ENCODE measurements at regions not wholly inside any gene's neighbourhood (a gene's known extent, or its start where the extent isn't known, plus 50 kb on each side); places are given as distances from the start of the nearest gene placed in this dataset.
"Not testable (repeated sequence)": the region's sequence is repeated elsewhere in the genome, so short reads cannot be mapped to it uniquely, and the experiment has no call there.

GRCh38 chr9:41771693-41772092, 357.5 kb downstream of the CNTNAP3B start:
- H3K27ac ChIP-seq (ENCODE audit: insufficient read depth in 1 of 2, low read depth in 1 of 2, low read length in 2 of 2, poor library complexity in 1 of 2, severe bottlenecking in 2 of 2); H3K9me3 ChIP-seq (ENCODE audit: control extremely low read depth in 1 of 5, control insufficient read depth in 4 of 5, insufficient read depth in 2 of 5, low read depth in 1 of 5, low read length in 4 of 5); DNase-seq; H3K27me3 ChIP-seq (replicated peaks in 2 of 5; ENCODE audit: control insufficient read depth in 4 of 5, insufficient read depth in 5 of 5, low read length in 4 of 5); H3K36me3 ChIP-seq (ENCODE audit: control insufficient read depth in 4 of 4, insufficient read depth in 4 of 4, low read length in 3 of 4); H3K4me1 ChIP-seq (ENCODE audit: control extremely low read depth in 1 of 4, control insufficient read depth in 4 of 4, insufficient read depth in 4 of 4, low read length in 3 of 4); POLR2A ChIA-PET; H3K4me3 ChIP-seq (ENCODE audit: control insufficient read depth in 1 of 7, extremely low read depth in 1 of 7, insufficient read depth in 4 of 7, low read depth in 2 of 7, low read length in 6 of 7); CTCF ChIA-PET: not testable (repeated sequence)
- no CpG with 5 or more reads among the region's 12 CpGs for WGBS (ENCODE audit: insufficient coverage)

GRCh38 chr9:41754822-41755221, 374.4 kb downstream of the CNTNAP3B start:
- WGBS (ENCODE audit: insufficient coverage) = no CpG with 5 or more reads among the region's 9 CpGs
- H3K27ac ChIP-seq (ENCODE audit: insufficient read depth in 1 of 2, low read depth in 1 of 2, low read length in 2 of 2, poor library complexity in 1 of 2, severe bottlenecking in 2 of 2); POLR2A ChIA-PET; H3K9me3 ChIP-seq (ENCODE audit: control extremely low read depth in 1 of 5, control insufficient read depth in 4 of 5, insufficient read depth in 2 of 5, low read depth in 1 of 5, low read length in 4 of 5); H3K36me3 ChIP-seq (ENCODE audit: control insufficient read depth in 4 of 4, insufficient read depth in 4 of 4, low read length in 3 of 4); CTCF ChIA-PET; DNase-seq; H3K4me3 ChIP-seq (ENCODE audit: control insufficient read depth in 1 of 7, extremely low read depth in 1 of 7, insufficient read depth in 4 of 7, low read depth in 2 of 7, low read length in 6 of 7); H3K27me3 ChIP-seq (replicated peaks in 2 of 5; ENCODE audit: control insufficient read depth in 4 of 5, insufficient read depth in 5 of 5, low read length in 4 of 5); H3K4me1 ChIP-seq (ENCODE audit: control extremely low read depth in 1 of 4, control insufficient read depth in 4 of 4, insufficient read depth in 4 of 4, low read length in 3 of 4): not testable (repeated sequence)

GRCh38 chr9:41754403-41754802, 374.8 kb downstream of the CNTNAP3B start:
- H3K36me3 ChIP-seq (ENCODE audit: control insufficient read depth in 4 of 4, insufficient read depth in 4 of 4, low read length in 3 of 4); POLR2A ChIA-PET: not testable (repeated sequence)
- WGBS (ENCODE audit: insufficient coverage) = 100% methylated on average over 2 of the region's 15 CpGs

GRCh38 chr9:41741897-41742296, 387.3 kb downstream of the CNTNAP3B start:
- DNase-seq; CTCF ChIA-PET; H3K4me1 ChIP-seq (ENCODE audit: control extremely low read depth in 1 of 4, control insufficient read depth in 4 of 4, insufficient read depth in 4 of 4, low read length in 3 of 4); H3K27me3 ChIP-seq (replicated peaks in 2 of 5; ENCODE audit: control insufficient read depth in 4 of 5, insufficient read depth in 5 of 5, low read length in 4 of 5); H3K9me3 ChIP-seq (ENCODE audit: control extremely low read depth in 1 of 5, control insufficient read depth in 4 of 5, insufficient read depth in 2 of 5, low read depth in 1 of 5, low read length in 4 of 5); H3K27ac ChIP-seq (ENCODE audit: insufficient read depth in 1 of 2, low read depth in 1 of 2, low read length in 2 of 2, poor library complexity in 1 of 2, severe bottlenecking in 2 of 2); POLR2A ChIA-PET; H3K4me3 ChIP-seq (ENCODE audit: control insufficient read depth in 1 of 7, extremely low read depth in 1 of 7, insufficient read depth in 4 of 7, low read depth in 2 of 7, low read length in 6 of 7); H3K36me3 ChIP-seq (ENCODE audit: control insufficient read depth in 4 of 4, insufficient read depth in 4 of 4, low read length in 3 of 4): not testable (repeated sequence)
- WGBS (ENCODE audit: insufficient coverage) = no CpG with 5 or more reads among the region's 16 CpGs

More at GRCh38 chr9:41754403-41754802, 374.8 kb downstream of the CNTNAP3B start:
- H3K27me3 ChIP-seq (replicated peaks in 2 of 5; ENCODE audit: control insufficient read depth in 4 of 5, insufficient read depth in 5 of 5, low read length in 4 of 5); H3K27ac ChIP-seq (ENCODE audit: insufficient read depth in 1 of 2, low read depth in 1 of 2, low read length in 2 of 2, poor library complexity in 1 of 2, severe bottlenecking in 2 of 2); DNase-seq; H3K4me3 ChIP-seq (ENCODE audit: control insufficient read depth in 1 of 7, extremely low read depth in 1 of 7, insufficient read depth in 4 of 7, low read depth in 2 of 7, low read length in 6 of 7); H3K4me1 ChIP-seq (ENCODE audit: control extremely low read depth in 1 of 4, control insufficient read depth in 4 of 4, insufficient read depth in 4 of 4, low read length in 3 of 4); H3K9me3 ChIP-seq (ENCODE audit: control extremely low read depth in 1 of 5, control insufficient read depth in 4 of 5, insufficient read depth in 2 of 5, low read depth in 1 of 5, low read length in 4 of 5); CTCF ChIA-PET: not testable (repeated sequence)

GRCh38 chr9:41741173-41741572, 388.1 kb downstream of the CNTNAP3B start:
- H3K4me3 ChIP-seq (ENCODE audit: control insufficient read depth in 1 of 7, extremely low read depth in 1 of 7, insufficient read depth in 4 of 7, low read depth in 2 of 7, low read length in 6 of 7); H3K27ac ChIP-seq (ENCODE audit: insufficient read depth in 1 of 2, low read depth in 1 of 2, low read length in 2 of 2, poor library complexity in 1 of 2, severe bottlenecking in 2 of 2); DNase-seq; POLR2A ChIA-PET; H3K36me3 ChIP-seq (ENCODE audit: control insufficient read depth in 4 of 4, insufficient read depth in 4 of 4, low read length in 3 of 4); H3K4me1 ChIP-seq (ENCODE audit: control extremely low read depth in 1 of 4, control insufficient read depth in 4 of 4, insufficient read depth in 4 of 4, low read length in 3 of 4); H3K9me3 ChIP-seq (ENCODE audit: control extremely low read depth in 1 of 5, control insufficient read depth in 4 of 5, insufficient read depth in 2 of 5, low read depth in 1 of 5, low read length in 4 of 5); H3K27me3 ChIP-seq (replicated peaks in 2 of 5; ENCODE audit: control insufficient read depth in 4 of 5, insufficient read depth in 5 of 5, low read length in 4 of 5); CTCF ChIA-PET: not testable (repeated sequence)
- 40% methylated on average over 1 of the region's 5 CpGs for WGBS (ENCODE audit: insufficient coverage)

- DNase-seq; CTCF ChIA-PET; H3K9me3 ChIP-seq (ENCODE audit: control extremely low read depth in 1 of 5, control insufficient read depth in 4 of 5, insufficient read depth in 2 of 5, low read depth in 1 of 5, low read length in 4 of 5); H3K36me3 ChIP-seq (ENCODE audit: control insufficient read depth in 4 of 4, insufficient read depth in 4 of 4, low read length in 3 of 4); H3K4me3 ChIP-seq (ENCODE audit: control insufficient read depth in 1 of 7, extremely low read depth in 1 of 7, insufficient read depth in 4 of 7, low read depth in 2 of 7, low read length in 6 of 7); POLR2A ChIA-PET; H3K27me3 ChIP-seq (replicated peaks in 2 of 5; ENCODE audit: control insufficient read depth in 4 of 5, insufficient read depth in 5 of 5, low read length in 4 of 5); H3K27ac ChIP-seq (ENCODE audit: insufficient read depth in 1 of 2, low read depth in 1 of 2, low read length in 2 of 2, poor library complexity in 1 of 2, severe bottlenecking in 2 of 2); H3K4me1 ChIP-seq (ENCODE audit: control extremely low read depth in 1 of 4, control insufficient read depth in 4 of 4, insufficient read depth in 4 of 4, low read length in 3 of 4): not testable (repeated sequence)
- WGBS (ENCODE audit: insufficient coverage) = 100% methylated on average over 3 of the region's 5 CpGs
Observed at GRCh38 chr9:41738681-41739080, 390.5 kb downstream of the CNTNAP3B start.

- CTCF ChIA-PET = not testable (repeated sequence)
Observed at GRCh38 chr9:41699190-41699589, 430.0 kb downstream of the CNTNAP3B start.

GRCh38 chr9:41697080-41697479, 432.1 kb downstream of the CNTNAP3B start:
- H3K4me1 ChIP-seq (ENCODE audit: control extremely low read depth in 1 of 4, control insufficient read depth in 4 of 4, insufficient read depth in 4 of 4, low read length in 3 of 4); POLR2A ChIA-PET; H3K27me3 ChIP-seq (replicated peaks in 2 of 5; ENCODE audit: control insufficient read depth in 4 of 5, insufficient read depth in 5 of 5, low read length in 4 of 5); DNase-seq; H3K4me3 ChIP-seq (ENCODE audit: control insufficient read depth in 1 of 7, extremely low read depth in 1 of 7, insufficient read depth in 4 of 7, low read depth in 2 of 7, low read length in 6 of 7); H3K27ac ChIP-seq (ENCODE audit: insufficient read depth in 1 of 2, low read depth in 1 of 2, low read length in 2 of 2, poor library complexity in 1 of 2, severe bottlenecking in 2 of 2); H3K36me3 ChIP-seq (ENCODE audit: control insufficient read depth in 4 of 4, insufficient read depth in 4 of 4, low read length in 3 of 4); CTCF ChIA-PET; H3K9me3 ChIP-seq (ENCODE audit: control extremely low read depth in 1 of 5, control insufficient read depth in 4 of 5, insufficient read depth in 2 of 5, low read depth in 1 of 5, low read length in 4 of 5): not testable (repeated sequence)
- no CpG with 5 or more reads among the region's 4 CpGs for WGBS (ENCODE audit: insufficient coverage)

More at GRCh38 chr9:41699190-41699589, 430.0 kb downstream of the CNTNAP3B start:
- H3K4me3 ChIP-seq (ENCODE audit: control insufficient read depth in 1 of 7, extremely low read depth in 1 of 7, insufficient read depth in 4 of 7, low read depth in 2 of 7, low read length in 6 of 7); POLR2A ChIA-PET; H3K9me3 ChIP-seq (ENCODE audit: control extremely low read depth in 1 of 5, control insufficient read depth in 4 of 5, insufficient read depth in 2 of 5, low read depth in 1 of 5, low read length in 4 of 5); DNase-seq; H3K4me1 ChIP-seq (ENCODE audit: control extremely low read depth in 1 of 4, control insufficient read depth in 4 of 4, insufficient read depth in 4 of 4, low read length in 3 of 4); H3K27me3 ChIP-seq (replicated peaks in 2 of 5; ENCODE audit: control insufficient read depth in 4 of 5, insufficient read depth in 5 of 5, low read length in 4 of 5); H3K36me3 ChIP-seq (ENCODE audit: control insufficient read depth in 4 of 4, insufficient read depth in 4 of 4, low read length in 3 of 4); H3K27ac ChIP-seq (ENCODE audit: insufficient read depth in 1 of 2, low read depth in 1 of 2, low read length in 2 of 2, poor library complexity in 1 of 2, severe bottlenecking in 2 of 2): not testable (repeated sequence)
- 100% methylated on average over 1 of the region's 13 CpGs for WGBS (ENCODE audit: insufficient coverage)
